ENCODE measurements at regions not wholly inside any gene's neighbourhood (a gene's known extent, or its start where the extent isn't known, plus 50 kb on each side); places are given as distances from the start of the nearest gene placed in this dataset.

GRCh38 chr22:27695925-27696324 is 105.6 kb downstream of the MN1 start:
- TF ChIP-seq CTCF (IDR thresholded peaks at IDR 0.05; ENCODE audit: low read depth, low read length): no peak
- no peak for TF ChIP-seq EZH2phosphoT487 (IDR thresholded peaks at IDR 0.05; ENCODE audit: low read depth)
